22Rv1 (cell line): ENCODE measurements at regions not wholly inside any gene's neighbourhood (a gene's known extent, or its start where the extent isn't known, plus 50 kb on each side); places are given as distances from the start of the nearest gene placed in this dataset.

Experiments used
- H3K27ac ChIP-seq: fragments of 450-650 bp; 2 replicates; pipeline ENCODE4 v1.5.1; 2017
- CTCF ChIP-seq: fragments of 450-650 bp; IDR thresholded peaks from 2 replicates; pipeline ENCODE4 v1.5.1; 2017; ENCODE audit warnings: mild to moderate bottlenecking
- ZFX ChIP-seq: fragments of 450-650 bp; IDR thresholded peaks from 2 replicates; pipeline ENCODE4 v1.6.1; 2017; ENCODE audit warnings: antibody characterized with exemption, borderline replicate concordance

GRCh38 chr4:62135565-62136156 is 935.5 kb downstream of the ADGRL3 start:
- no peak overlapping the region for H3K27ac ChIP-seq
- TF ChIP-seq CTCF (no peak), ZFX (no peak)

GRCh38 chr4:62133977-62134376 is 933.9 kb downstream of the ADGRL3 start:
- H3K27ac ChIP-seq: no peak overlapping the region
- no peak for TF ChIP-seq ZFX
- no peak for TF ChIP-seq CTCF

GRCh38 chr4:62133101-62133897 is 933.2 kb downstream of the ADGRL3 start:
- no peak overlapping the region for H3K27ac ChIP-seq
- TF ChIP-seq ZFX: no peak
- no peak for TF ChIP-seq CTCF

GRCh38 chr4:62131049-62131448 is 930.9 kb downstream of the ADGRL3 start:
- H3K27ac ChIP-seq: no peak overlapping the region
- TF ChIP-seq ZFX (no peak), CTCF (no peak)

GRCh38 chr4:62130637-62131036 is 930.5 kb downstream of the ADGRL3 start:
- TF ChIP-seq ZFX (no peak), CTCF (no peak)
- H3K27ac ChIP-seq: no peak overlapping the region

GRCh38 chr4:62130230-62130629 is 930.1 kb downstream of the ADGRL3 start:
- TF ChIP-seq ZFX (no peak), CTCF (no peak)
- H3K27ac ChIP-seq: no peak overlapping the region
